GM12864 (cell line): ENCODE measurements at regions not wholly inside any gene's neighbourhood (a gene's known extent, or its start where the extent isn't known, plus 50 kb on each side); places are given as distances from the start of the nearest gene placed in this dataset.

ENCODE experiments used
- DNase-seq: peaks from one replicate; pipeline ENCODE4 v3.0.0-alpha.2; 2011; ENCODE audit warnings: low read depth
- H3K4me3 ChIP-seq: 2 replicates; pipeline ENCODE4 v1.5.1; 2011; ENCODE audit warnings: mild to moderate bottlenecking, low read depth, low read length, control low read depth
- TF ChIP-seq, protein P1 (sequence below): IDR thresholded peaks from 2 replicates; pipeline ENCODE4 v1.5.1; 2011; ENCODE audit warnings: low read depth, mild to moderate bottlenecking, moderate library complexity, low read length, control low read depth, inconsistent platforms; ENCODE audit errors: missing control alignments

- TF ChIP-seq, protein P1, sequence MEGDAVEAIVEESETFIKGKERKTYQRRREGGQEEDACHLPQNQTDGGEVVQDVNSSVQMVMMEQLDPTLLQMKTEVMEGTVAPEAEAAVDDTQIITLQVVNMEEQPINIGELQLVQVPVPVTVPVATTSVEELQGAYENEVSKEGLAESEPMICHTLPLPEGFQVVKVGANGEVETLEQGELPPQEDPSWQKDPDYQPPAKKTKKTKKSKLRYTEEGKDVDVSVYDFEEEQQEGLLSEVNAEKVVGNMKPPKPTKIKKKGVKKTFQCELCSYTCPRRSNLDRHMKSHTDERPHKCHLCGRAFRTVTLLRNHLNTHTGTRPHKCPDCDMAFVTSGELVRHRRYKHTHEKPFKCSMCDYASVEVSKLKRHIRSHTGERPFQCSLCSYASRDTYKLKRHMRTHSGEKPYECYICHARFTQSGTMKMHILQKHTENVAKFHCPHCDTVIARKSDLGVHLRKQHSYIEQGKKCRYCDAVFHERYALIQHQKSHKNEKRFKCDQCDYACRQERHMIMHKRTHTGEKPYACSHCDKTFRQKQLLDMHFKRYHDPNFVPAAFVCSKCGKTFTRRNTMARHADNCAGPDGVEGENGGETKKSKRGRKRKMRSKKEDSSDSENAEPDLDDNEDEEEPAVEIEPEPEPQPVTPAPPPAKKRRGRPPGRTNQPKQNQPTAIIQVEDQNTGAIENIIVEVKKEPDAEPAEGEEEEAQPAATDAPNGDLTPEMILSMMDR: no peak
- no peak overlapping the region for H3K4me3 ChIP-seq
- DNase-seq: no peak
Observed at GRCh38 chr20:18921291-18921690, 107.7 kb downstream of the SCP2D1 start.

DNA sequence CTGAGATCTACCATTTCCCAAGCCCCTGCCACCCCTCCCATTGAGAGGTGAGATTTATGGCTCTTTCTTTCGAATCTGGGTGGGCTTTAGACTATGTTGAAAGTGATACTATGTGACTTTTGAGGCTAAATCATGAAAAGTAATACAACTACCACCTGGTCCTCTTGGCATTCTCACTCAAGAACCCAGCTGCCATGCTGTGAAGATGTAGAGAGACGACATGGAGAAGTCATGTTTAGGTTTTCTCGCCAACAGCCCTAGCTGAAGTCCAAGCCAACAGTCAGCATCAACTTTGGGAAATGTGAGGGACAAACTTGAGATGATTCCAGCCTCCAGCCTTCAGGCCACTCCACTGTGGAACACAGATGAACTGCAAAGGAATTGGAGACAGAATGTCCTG lies 108.7 kb downstream of the SCP2D1 start:
- H3K4me3 ChIP-seq: no peak overlapping the region
- TF ChIP-seq, protein P1: no peak
- DNase-seq: no peak

DNA sequence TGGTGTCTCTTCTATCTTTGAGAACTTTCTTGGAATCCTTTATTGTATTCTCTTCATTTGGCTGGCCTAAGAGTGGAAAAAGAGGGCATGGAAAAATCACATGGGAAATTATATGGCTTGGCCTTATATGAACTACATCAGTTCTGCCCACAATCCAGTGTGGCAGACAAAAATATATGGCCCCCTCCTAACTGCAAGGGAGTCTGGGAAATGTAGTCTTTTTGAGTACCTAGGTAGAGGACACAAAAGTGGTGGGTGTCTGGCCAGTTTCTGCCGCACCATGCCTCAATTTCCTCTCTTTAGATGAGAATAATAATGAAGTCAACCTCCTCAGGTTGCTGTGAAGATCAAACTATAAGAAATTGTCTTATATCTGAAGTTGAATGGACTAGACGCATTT lies 109.3 kb downstream of the SCP2D1 start:
- no peak for DNase-seq
- TF ChIP-seq, protein P1: no peak
- H3K4me3 ChIP-seq: no peak overlapping the region

- no peak overlapping the region for H3K4me3 ChIP-seq
- TF ChIP-seq, protein P1: no peak
- DNase-seq: no peak
Observed at GRCh38 chr20:18926965-18927364, 113.4 kb downstream of the SCP2D1 start.

GRCh38 chr20:18928626-18929025 lies 115.0 kb downstream of the SCP2D1 start:
- H3K4me3 ChIP-seq: no peak overlapping the region
- DNase-seq: no peak
- TF ChIP-seq, protein P1: no peak

GRCh38 chr20:18929800-18930199 lies 116.2 kb downstream of the SCP2D1 start:
- TF ChIP-seq, protein P1: no peak
- no peak overlapping the region for H3K4me3 ChIP-seq
- DNase-seq: no peak

GRCh38 chr20:18943542-18943941 lies 130.0 kb downstream of the SCP2D1 start:
- DNase-seq: no peak
- no peak overlapping the region for H3K4me3 ChIP-seq
- TF ChIP-seq, protein P1: no peak
